ENCODE measurements at regions not wholly inside any gene's neighbourhood (a gene's known extent, or its start where the extent isn't known, plus 50 kb on each side); places are given as distances from the start of the nearest gene placed in this dataset.

DNA sequence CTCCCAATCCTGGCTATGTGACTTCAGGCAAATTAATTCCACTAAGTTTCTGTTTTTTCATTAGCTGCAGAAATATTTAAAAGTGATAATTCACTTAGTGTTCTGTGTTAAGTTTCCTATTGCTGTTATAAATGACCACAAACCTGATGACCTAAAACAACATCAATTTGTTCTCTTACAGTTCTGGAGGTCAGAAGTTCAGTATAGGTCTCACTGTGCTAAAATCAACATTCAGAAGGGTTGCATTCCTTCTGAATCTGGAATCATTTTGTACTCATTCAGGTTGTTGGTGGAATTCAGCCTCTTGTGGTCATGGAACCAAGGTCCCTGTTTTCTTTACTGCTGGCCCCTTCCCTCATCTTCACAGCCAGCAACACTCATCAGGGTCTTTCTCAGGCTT, 254.1 kb downstream of the CNTN3 start:
- Histone ChIP-seq H4K20me1 (ENCODE audit: insufficient read depth) (no peaks in the 10 kb centered on the region), H3K4me3 (ENCODE audit: low read length) (no peak overlapping the region), H3K9me2 (ENCODE audit: insufficient read depth, low read length) (no peaks in the 10 kb centered on the region), H3K36me3 (ENCODE audit: insufficient read depth, low read length) (no peaks in the 10 kb centered on the region), H3K79me2 (replicated peaks; ENCODE audit: insufficient read depth, low read length) (no peaks in the 10 kb centered on the region), H3K9ac (ENCODE audit: low read length) (no peak overlapping the region), H3K4me2 (ENCODE audit: low read length) (no peak overlapping the region), H3F3A (ENCODE audit: insufficient read depth, low read length, poor library complexity, severe bottlenecking) (no peaks in the 10 kb centered on the region), H3K27ac (ENCODE audit: low read length) (no peak overlapping the region), H3K27me3 (ENCODE audit: insufficient read depth, low read depth, low read length) (no peaks in the 10 kb centered on the region), H2AFZ (ENCODE audit: low read depth, low read length) (no peak overlapping the region), H3K9me3 (ENCODE audit: low read length) (no peaks in the 10 kb centered on the region)
- no peak for TF ChIP-seq POLR2AphosphoS5 (IDR thresholded peaks at IDR 0.05)
- TF ChIP-seq SMC3 (conservative IDR thresholded peaks at IDR 0.05; ENCODE audit: poor library complexity): no peak
- TF ChIP-seq CTCF (IDR thresholded peaks at IDR 0.05; ENCODE audit: poor library complexity, severe bottlenecking): no peak
- TF ChIP-seq, protein P1, sequence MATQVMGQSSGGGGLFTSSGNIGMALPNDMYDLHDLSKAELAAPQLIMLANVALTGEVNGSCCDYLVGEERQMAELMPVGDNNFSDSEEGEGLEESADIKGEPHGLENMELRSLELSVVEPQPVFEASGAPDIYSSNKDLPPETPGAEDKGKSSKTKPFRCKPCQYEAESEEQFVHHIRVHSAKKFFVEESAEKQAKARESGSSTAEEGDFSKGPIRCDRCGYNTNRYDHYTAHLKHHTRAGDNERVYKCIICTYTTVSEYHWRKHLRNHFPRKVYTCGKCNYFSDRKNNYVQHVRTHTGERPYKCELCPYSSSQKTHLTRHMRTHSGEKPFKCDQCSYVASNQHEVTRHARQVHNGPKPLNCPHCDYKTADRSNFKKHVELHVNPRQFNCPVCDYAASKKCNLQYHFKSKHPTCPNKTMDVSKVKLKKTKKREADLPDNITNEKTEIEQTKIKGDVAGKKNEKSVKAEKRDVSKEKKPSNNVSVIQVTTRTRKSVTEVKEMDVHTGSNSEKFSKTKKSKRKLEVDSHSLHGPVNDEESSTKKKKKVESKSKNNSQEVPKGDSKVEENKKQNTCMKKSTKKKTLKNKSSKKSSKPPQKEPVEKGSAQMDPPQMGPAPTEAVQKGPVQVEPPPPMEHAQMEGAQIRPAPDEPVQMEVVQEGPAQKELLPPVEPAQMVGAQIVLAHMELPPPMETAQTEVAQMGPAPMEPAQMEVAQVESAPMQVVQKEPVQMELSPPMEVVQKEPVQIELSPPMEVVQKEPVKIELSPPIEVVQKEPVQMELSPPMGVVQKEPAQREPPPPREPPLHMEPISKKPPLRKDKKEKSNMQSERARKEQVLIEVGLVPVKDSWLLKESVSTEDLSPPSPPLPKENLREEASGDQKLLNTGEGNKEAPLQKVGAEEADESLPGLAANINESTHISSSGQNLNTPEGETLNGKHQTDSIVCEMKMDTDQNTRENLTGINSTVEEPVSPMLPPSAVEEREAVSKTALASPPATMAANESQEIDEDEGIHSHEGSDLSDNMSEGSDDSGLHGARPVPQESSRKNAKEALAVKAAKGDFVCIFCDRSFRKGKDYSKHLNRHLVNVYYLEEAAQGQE (IDR thresholded peaks at IDR 0.05; ENCODE audit: borderline replicate concordance): no peak

DNA sequence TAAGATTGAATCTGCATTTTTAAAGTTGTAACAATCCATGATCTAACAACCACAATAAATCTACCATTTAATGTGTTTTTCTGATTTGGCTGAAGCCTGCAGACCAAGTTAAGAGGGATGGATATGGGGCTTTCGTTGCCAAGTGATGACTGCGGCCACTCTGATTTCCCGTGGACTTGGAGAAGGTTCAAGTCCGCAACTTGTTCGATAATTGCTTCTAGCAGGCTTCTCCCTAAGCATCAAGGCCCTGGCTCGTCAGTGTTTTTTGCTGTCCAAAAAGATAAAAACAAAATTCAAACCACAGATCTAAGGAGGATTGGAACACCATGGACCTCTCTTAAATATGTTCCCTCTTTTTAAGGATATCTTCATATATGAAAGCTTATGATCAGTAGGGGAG, 256.6 kb downstream of the CNTN3 start:
- H3K27ac ChIP-seq (ENCODE audit: low read length): no peak overlapping the region
- no peaks in the 10 kb centered on the region for H4K20me1 ChIP-seq (ENCODE audit: insufficient read depth)
- no peaks in the 10 kb centered on the region for H3K36me3 ChIP-seq (ENCODE audit: insufficient read depth, low read length)
- H3K9ac ChIP-seq (ENCODE audit: low read length): no peak overlapping the region
- TF ChIP-seq POLR2AphosphoS5 (IDR thresholded peaks at IDR 0.05) (no peak), EP300 (conservative IDR thresholded peaks at IDR 0.05; ENCODE audit: poor library complexity, severe bottlenecking) (no peak), RAD21 (conservative IDR thresholded peaks at IDR 0.05) (no peak), MXI1 (conservative IDR thresholded peaks at IDR 0.05; ENCODE audit: poor library complexity, severe bottlenecking) (no peak), CTCF (IDR thresholded peaks at IDR 0.05; ENCODE audit: poor library complexity, severe bottlenecking) (no peak), EZH2 (IDR thresholded peaks at IDR 0.05; ENCODE audit: borderline replicate concordance, insufficient read depth, low read length, poor library complexity, severe bottlenecking) (no peak), TAF1 (IDR thresholded peaks at IDR 0.05; ENCODE audit: low read depth) (no peak), SMC3 (conservative IDR thresholded peaks at IDR 0.05; ENCODE audit: poor library complexity) (no peak)
- TF ChIP-seq, protein P1 (IDR thresholded peaks at IDR 0.05; ENCODE audit: borderline replicate concordance): no peak
- H3K9me3 ChIP-seq (ENCODE audit: low read length): no peaks in the 10 kb centered on the region
- H3K79me2 ChIP-seq (replicated peaks; ENCODE audit: insufficient read depth, low read length): no peaks in the 10 kb centered on the region
- H3K9me2 ChIP-seq (ENCODE audit: insufficient read depth, low read length): no peaks in the 10 kb centered on the region
- H2AFZ ChIP-seq (ENCODE audit: low read depth, low read length): no peak overlapping the region
- H3K4me3 ChIP-seq (ENCODE audit: low read length): no peak overlapping the region
- no peaks in the 10 kb centered on the region for H3F3A ChIP-seq (ENCODE audit: insufficient read depth, low read length, poor library complexity, severe bottlenecking)
- no peaks in the 10 kb centered on the region for H3K27me3 ChIP-seq (ENCODE audit: insufficient read depth, low read depth, low read length)
- no peak overlapping the region for H3K4me2 ChIP-seq (ENCODE audit: low read length)
